T-helper 2 cell treated with Interferon-gamma antibody and Interleukin-4, amounts not matched to agents 100 ng/mL and 5 ng/mL, for 36 hours (primary cell): ENCODE measurements at regions not wholly inside any gene's neighbourhood (a gene's known extent, or its start where the extent isn't known, plus 50 kb on each side); places are given as distances from the start of the nearest gene placed in this dataset.

Experiments
- intact Hi-C: fragments of 100-400 bp; cut with micrococcal nuclease; formaldehyde crosslinking; loops from one replicate; pipeline ENCODE4 v1.15.1; 2023

DNA sequence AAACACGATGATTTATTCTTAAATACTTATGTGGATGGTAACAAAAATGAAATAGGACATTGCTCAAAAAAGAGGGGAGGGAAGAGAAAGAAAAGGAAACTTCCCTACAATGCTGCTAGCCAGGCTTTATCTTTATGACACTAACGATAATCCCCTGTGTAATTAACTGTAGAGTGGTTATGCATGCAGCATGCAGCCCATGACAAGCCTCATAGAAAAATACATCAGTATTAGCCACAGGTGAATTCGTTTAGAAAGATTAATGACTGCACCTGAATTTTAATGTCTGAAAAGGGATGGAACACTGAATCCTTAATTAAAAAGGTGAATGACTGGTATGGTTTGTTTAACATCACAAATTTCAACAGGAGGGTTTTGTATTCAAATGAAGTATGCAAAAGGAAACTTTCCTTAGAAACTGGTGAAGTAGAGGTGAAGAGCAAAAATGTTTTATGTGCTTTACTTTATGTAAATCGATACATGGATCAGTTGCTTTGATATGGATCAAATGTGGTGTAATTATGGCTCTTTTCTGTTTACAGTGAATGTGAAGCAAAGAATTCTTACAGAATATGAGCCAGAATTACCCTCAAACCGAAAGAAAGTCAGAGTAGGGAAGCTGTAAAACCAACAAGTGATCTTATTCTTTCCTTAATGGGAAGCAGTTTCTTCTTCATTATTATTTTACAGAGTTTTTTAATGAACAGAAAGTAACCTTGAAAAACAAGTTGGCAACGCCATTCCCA, 569.6 kb upstream of the ADGRL2 start:
- intact Hi-C loops: no loop called here

GRCh38 chr1:81228926-81229325, 571.8 kb upstream of the ADGRL2 start:
- intact Hi-C loops: no loop called here

GRCh38 chr1:81226603-81226928, 574.2 kb upstream of the ADGRL2 start:
- intact Hi-C loops: no loop called here

- intact Hi-C loops: no loop called here
These were observed 574.7 kb upstream of the ADGRL2 start for GRCh38 chr1:81225789-81226602.

DNA sequence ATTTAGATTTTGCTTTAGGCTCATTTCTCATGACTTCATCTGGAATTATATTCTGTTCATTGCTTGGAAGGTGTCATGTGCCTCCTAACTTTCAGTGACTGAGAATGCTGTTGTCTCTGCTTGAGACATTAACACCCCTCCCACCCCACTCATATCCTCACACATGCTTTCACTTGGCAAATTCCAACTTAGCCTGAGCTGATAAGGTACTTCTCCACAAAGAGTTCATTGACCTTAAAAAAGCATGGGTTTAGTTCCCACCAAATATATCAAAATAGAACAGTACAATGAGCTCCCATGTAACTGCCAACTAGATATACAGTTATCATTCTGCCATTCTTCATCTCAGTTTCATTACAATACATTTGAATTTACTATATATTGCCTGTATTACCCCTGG, 576.5 kb upstream of the ADGRL2 start:
- intact Hi-C loops: no loop called here

GRCh38 chr1:81221564-81221963, 579.2 kb upstream of the ADGRL2 start:
- intact Hi-C loops: no loop called here

- intact Hi-C loops: no loop called here
These were observed 580.1 kb upstream of the ADGRL2 start for GRCh38 chr1:81220614-81221071.

DNA sequence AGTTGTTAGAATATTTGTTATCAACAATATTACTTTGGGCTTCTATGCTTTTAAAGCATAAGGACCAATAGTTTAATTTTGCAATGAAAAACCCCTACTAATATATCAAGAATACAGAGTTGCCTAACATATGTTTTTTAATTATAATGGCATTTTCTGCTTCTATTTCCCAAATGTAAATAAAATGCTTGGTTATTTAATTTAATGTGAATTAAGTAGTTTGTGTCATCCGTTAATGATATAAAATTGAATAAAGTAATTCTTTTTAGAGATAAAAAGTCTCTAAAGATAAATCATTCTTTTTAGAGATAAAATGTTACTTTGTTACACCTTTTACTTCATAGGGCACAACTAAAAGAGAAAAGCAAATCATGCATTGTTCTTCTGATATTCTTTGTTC, 583.7 kb upstream of the ADGRL2 start:
- intact Hi-C loops: no loop called here

DNA sequence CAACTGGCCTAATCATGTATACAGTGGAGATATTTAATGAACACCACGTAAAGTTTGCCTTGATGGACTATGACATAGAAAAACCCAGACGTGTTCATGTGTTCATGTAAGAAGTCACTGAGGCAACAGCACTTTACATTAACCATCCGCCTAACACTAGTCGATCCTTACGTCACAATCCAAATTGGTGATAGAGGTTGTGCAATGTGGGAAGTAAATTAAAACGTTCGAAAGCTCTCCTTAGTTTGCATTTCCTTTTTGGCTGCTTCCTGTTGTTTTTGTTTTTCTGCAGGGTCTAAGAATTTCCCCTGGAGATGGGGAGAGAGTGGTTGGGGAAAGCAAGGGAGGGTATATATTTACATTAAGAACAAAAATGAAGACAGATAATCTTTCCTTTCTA, 587.5 kb upstream of the ADGRL2 start:
- intact Hi-C loops: no loop called here

DNA sequence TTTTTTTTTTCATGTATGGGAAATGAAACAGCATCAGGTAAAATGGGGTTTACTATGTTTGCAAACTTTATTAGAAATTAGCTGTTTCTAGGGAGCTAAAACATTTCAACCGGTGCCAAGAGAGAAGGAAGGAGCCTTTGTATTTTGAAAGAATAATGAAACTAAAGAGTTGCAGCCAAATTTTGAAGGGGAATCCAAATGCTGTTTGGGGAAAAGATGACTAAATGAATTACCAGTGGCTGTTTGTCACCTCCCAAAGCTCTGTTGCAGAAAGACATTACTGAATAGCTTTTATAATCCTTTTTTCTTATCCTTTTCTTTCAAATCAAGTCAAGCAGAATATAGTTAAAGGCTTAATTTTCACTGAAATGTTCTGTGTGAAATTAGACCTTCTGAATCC, 591.3 kb upstream of the ADGRL2 start:
- intact Hi-C loops: no loop called here

DNA sequence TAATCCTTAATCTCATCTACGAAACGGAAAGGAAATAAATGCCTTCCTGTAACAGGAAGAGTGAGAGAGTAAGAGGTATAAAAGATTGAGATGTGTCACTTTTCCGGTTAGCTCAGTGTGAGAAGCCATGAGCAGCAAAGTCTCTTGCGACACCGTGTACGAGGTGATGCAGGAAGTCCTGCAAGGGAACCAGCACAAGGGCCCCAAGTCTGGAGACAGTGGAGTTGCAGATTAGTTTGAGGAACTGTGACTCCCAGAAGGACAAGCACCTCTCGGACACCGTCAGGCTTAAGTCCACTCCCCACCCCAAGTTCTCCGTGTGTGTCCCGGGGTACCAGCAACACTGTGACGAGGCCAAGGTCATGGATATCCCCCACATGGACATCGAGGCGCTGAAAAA, 592.3 kb upstream of the ADGRL2 start:
- intact Hi-C loops: no loop called here

- intact Hi-C loops: no loop called here
These were observed 594.8 kb upstream of the ADGRL2 start for GRCh38 chr1:81205956-81206355.

DNA sequence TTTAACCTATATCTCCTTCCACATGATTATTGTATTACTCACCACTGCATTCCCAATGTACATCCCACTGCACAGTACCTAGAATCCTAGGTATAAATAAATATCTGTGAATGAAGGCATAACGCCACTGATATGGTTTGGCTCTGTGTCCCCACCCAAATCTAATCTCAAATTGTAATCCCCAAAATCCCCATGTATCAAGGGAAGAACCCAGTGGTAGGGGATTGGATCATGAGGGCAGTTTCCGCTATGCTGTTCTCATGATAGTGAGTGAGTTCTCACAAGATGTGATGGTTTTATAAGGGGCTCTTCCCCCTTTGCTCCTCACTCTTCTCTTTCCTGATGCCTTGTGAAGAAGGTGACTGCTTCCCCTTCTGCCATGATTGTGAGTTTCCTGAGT, 599.0 kb upstream of the ADGRL2 start:
- intact Hi-C loops: no loop called here

DNA sequence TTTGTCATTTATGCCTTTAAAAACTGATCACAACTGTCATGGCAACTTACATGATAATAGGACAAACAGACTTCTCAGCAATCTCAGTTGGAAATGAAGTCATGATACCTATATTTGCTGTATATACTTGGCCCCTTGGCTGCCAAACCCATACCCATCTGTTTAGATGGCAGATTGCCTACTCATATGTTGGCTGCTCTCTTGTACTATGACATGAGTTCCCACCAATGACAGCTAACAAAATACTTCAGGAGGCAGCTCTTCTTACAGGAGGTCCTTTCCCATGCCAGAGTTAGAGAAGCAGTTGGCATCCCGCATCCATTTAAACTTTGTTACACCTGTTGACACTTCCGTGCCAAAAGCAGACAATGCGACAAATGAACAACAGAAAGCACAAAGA, 603.1 kb upstream of the ADGRL2 start:
- intact Hi-C loops: no loop called here

- intact Hi-C loops: no loop called here
These were observed 607.8 kb upstream of the ADGRL2 start for GRCh38 chr1:81192647-81193642.

- intact Hi-C loops: no loop called here
These were observed 610.7 kb upstream of the ADGRL2 start for GRCh38 chr1:81190003-81190402.

GRCh38 chr1:81187635-81188034, 613.1 kb upstream of the ADGRL2 start:
- intact Hi-C loops: no loop called here

DNA sequence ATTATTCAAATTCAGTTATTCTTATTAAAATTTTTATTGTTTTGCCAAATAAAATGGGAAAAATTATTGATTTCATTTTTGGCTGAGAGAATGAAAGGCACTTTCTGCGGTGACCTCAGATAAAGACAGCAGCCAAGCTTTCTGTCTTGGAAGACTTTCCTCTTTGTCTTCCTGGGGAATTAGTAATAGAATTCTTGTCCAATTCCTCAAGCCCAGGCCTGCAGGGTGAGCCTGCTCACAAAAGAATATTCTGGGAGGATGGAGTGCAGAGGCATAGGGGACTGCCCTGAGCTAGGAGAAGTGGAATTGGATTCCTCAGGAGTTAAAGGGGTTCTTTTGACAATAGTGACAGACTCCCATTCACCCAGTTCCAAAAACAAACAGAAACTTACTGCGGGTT, 614.5 kb upstream of the ADGRL2 start:
- intact Hi-C loops: no loop called here

GRCh38 chr1:81183553-81183952, 617.2 kb upstream of the ADGRL2 start:
- intact Hi-C loops: no loop called here

- intact Hi-C loops: no loop called here
These were observed 617.7 kb upstream of the ADGRL2 start for GRCh38 chr1:81183051-81183450.

DNA sequence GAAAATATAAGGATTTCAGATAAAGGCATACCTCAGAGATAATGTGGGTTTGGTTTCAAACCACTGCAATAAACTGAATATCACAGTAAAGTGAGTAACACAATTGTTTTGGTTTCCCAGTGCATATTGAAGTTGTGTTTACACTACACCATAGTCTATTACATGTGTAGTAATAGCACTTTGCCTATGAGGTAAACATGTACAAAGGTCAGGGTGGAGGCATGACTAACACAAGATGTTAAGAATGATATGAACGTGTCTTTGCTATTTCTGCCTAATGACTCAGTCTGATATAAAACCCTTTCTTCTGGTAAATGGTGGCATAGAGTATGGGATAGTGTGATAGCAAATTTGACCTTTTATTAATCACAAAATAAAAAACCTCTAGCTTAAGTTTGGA, 621.5 kb upstream of the ADGRL2 start:
- intact Hi-C loops: no loop called here
